GM12872 (cell line): ENCODE measurements at regions not wholly inside any gene's neighbourhood (a gene's known extent, or its start where the extent isn't known, plus 50 kb on each side); places are given as distances from the start of the nearest gene placed in this dataset.

Experiments
- TF ChIP-seq, protein P1 (sequence below): IDR thresholded peaks from 3 replicates; pipeline ENCODE4 v1.5.1; 2011; ENCODE audit warnings: low read depth, mild to moderate bottlenecking, low read length, moderate library complexity; ENCODE audit not compliant: insufficient read depth

DNA sequence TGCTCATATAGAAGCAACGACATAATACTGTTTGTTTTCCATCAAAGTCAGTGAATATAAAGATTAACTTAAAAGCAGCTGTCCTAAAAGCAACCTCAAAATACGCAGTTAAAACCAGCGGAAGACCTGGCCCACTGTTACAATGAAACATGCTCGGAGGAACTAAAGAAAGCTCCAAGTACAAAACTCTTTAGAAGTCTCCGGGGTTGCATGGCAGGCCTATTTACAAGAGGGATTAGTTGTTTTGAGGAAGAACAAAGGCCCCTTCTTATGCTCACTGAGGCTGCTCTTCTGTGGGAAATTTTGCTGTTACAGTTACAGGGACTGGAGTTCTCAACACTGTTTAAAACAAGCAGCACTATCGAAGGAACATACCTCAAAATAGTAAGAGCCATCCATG, 75.9 kb upstream of the C12orf71 start:
- TF ChIP-seq, protein P1, sequence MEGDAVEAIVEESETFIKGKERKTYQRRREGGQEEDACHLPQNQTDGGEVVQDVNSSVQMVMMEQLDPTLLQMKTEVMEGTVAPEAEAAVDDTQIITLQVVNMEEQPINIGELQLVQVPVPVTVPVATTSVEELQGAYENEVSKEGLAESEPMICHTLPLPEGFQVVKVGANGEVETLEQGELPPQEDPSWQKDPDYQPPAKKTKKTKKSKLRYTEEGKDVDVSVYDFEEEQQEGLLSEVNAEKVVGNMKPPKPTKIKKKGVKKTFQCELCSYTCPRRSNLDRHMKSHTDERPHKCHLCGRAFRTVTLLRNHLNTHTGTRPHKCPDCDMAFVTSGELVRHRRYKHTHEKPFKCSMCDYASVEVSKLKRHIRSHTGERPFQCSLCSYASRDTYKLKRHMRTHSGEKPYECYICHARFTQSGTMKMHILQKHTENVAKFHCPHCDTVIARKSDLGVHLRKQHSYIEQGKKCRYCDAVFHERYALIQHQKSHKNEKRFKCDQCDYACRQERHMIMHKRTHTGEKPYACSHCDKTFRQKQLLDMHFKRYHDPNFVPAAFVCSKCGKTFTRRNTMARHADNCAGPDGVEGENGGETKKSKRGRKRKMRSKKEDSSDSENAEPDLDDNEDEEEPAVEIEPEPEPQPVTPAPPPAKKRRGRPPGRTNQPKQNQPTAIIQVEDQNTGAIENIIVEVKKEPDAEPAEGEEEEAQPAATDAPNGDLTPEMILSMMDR = no peak

DNA sequence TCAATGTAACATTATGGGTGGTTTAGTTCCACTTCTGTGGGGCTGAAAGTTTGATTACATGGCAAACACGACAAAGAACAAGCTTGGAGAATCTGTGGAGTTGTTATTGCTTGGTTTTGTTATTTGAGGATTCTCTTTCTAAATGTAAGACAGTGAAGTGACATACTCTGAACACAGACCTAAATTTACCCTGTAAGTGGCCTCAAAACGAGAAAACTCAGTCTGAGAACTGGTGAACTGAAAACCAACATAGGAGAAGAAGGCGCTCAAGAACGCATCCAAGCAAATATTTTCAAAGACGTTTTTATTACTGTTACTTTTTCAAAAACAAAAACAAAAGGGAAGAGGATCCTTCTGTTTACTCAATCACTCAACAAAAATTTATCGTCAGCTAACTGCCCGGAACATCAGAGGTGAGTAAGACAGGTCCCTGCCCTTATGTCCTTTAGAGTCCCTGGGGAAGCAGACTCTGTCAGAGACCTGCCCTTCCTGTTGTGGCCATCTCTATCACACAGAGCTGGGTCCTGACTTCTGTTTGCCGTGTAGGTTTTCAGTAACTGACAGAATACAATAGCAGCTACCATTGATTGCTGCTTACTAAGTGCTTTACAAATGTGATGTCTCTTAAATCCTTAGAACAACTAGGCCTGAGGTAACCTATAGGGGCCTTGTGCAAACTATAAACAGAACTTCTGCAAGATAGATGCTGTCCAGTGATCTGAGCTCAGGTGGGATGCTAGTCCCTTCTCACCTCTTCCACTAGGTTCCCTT, 79.3 kb upstream of the C12orf71 start:
- TF ChIP-seq, protein P1 = no peak

DNA sequence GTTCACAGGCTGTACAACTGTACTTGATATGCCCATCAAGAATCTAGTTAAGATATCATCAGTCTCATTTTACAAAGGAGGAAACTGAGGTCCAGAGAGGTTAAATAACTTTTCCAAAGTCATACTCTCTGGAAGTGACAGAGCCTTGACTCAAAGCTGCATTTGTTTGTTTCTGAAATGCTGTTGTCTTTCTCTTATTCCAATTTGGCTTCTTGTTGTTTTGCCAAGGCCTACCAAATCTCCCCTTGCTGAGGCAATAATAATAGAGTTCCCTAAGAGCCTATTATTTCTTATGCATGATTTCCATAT, 79.8 kb upstream of the C12orf71 start:
- TF ChIP-seq, protein P1 = no peak

DNA sequence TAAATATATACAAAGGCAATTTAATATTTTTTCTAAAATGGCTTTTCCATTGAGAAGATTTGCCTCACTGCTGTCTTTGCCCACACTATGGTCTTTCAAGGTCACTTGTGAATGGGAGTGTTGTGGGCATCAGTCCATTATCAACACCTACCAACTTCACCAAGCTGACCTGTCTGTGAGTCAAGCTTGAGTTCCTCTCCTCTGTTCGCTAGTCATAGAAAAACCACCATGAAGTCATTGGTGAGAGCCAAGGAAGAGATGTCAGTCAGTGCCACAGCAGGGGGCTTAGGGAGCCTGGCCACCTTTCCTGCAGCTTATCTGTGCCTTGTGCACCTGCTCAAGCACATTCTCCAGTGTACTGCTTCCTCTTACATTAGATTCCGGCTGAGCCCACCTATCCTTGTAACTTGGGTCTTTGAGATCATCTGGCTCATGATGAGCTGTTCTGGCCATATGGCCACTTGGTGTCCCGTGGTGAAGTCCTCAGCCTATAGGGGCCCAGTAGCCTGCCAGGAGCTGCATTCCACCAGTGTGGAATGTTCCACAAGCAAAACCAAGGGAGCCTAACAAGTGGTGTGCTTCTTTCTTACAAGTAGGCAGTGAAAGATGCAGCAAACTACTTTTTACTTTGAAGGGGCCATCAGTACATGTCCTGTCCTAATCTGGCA, 80.8 kb upstream of the C12orf71 start:
- TF ChIP-seq, protein P1 = no peak

DNA sequence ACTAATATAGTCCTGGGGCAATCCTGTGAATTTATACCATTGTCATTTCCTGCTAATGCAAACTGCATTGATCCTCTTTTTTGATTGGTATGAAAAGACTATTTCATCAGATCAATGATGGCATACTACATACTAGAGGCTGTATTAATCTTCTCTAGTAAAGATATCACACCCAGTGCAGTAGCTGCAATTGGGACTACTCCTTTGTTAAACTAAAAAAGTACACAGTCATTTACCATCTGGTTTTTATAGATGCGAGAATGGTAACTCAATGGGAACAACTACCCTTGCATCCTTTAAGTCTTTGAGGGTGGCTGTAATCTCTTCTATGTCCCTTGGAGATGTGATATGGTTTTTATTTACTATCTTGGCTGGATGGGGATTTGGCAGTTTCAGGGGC, 80.2 kb upstream of the STK38L start:
- TF ChIP-seq, protein P1 = no peak

DNA sequence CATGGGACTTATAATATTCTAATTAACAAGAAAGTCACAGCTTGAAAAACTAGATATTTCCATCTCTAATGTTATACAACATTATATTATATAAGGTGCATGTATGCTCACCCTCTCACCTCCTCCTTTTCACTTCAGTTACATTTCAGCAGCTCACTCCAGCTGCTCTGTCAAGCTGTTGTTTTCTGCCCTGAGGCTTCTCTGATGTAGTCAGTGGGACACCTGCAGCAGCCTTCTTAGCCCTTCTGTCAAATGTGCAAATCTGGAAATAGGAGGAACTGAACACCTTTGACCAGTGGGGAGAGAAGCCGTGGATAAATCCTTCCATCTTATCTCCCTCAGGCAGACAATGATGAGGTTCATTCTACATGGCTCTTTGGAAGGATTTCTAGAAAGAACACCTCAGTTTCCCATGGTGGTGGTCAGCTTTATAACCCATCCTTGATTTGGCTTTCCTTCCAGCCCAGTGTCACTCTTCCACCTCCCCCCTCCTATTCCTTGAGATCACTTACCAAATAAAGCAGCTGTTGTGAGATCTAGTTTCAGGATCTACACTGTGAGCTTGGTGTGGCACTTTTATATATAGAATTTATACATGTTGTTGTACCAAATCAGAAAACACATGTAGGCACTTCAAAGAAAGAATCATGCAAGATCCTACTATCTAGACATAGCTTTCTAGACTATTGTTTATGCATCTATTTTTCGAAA, 79.6 kb upstream of the STK38L start:
- TF ChIP-seq, protein P1 = no peak

DNA sequence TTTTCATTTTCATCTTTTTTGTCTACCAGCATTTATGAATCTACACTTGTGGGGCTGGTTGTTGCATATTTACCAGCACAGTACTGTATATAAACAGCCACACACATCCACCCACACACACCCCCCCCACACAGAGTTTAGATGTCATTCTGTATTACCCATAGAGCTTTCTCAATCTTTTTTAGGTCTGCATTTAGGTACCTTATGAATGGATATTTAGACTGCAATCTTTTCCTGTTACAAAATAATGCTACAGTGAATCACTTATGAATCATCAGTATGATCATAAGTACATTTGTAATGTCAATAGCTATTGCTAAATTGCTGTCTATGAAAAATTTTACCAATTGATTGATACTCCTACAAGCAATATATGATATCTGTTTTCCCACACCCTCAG, 67.3 kb upstream of the STK38L start:
- TF ChIP-seq, protein P1 = no peak
